NT2/D1 (cell line): ENCODE measurements at regions not wholly inside any gene's neighbourhood (a gene's known extent, or its start where the extent isn't known, plus 50 kb on each side); places are given as distances from the start of the nearest gene placed in this dataset.

Experiments used
- SUZ12 ChIP-seq: IDR thresholded peaks from 2 replicates; pipeline ENCODE4 v1.6.1; 2011; ENCODE audit not compliant: insufficient read length, insufficient read depth; ENCODE audit errors: extremely low read depth
- YY1 ChIP-seq: IDR thresholded peaks from 2 replicates; pipeline ENCODE4 v1.6.1; 2011; ENCODE audit not compliant: insufficient read length, insufficient read depth
- ZNF274 ChIP-seq: IDR thresholded peaks from 2 replicates; pipeline ENCODE4 v1.6.1; 2011; ENCODE audit warnings: mild to moderate bottlenecking, low read depth, low read length

- no peak for TF ChIP-seq SUZ12
- TF ChIP-seq ZNF274 = no peak
- no peak for TF ChIP-seq YY1
Measured at GRCh38 chr1:115524236-115524635, 117.5 kb upstream of the VANGL1 start.
